NCI-H345 treated with DMSO at 0.1 percent for 48 hours (cell line): ENCODE measurements at regions not wholly inside any gene's neighbourhood (a gene's known extent, or its start where the extent isn't known, plus 50 kb on each side); places are given as distances from the start of the nearest gene placed in this dataset.

Source experiments
- DNase-seq: peaks from one replicate; lab custom pipeline; 2025; ENCODE audit not compliant: unreplicated experiment; lab: John Stamatoyannopoulos, UW

GRCh38 chr4:24172406-24172805 lies 282.6 kb upstream of the PPARGC1A start:
- peak; percentile 41 for DNase-seq

GRCh38 chr4:24169956-24170355 lies 280.1 kb upstream of the PPARGC1A start:
- DNase-seq: peak; percentile 92

GRCh38 chr4:24168658-24169057 lies 278.8 kb upstream of the PPARGC1A start:
- DNase-seq: no peak

GRCh38 chr4:24166501-24166900 lies 276.7 kb upstream of the PPARGC1A start:
- no peak for DNase-seq

GRCh38 chr4:24164797-24165196 lies 274.9 kb upstream of the PPARGC1A start:
- DNase-seq: no peak

- DNase-seq: no peak
These were observed 274.3 kb upstream of the PPARGC1A start for GRCh38 chr4:24164054-24164693.

- no peak for DNase-seq
These were observed 273.5 kb upstream of the PPARGC1A start for GRCh38 chr4:24163314-24163713.

- DNase-seq: no peak
These were observed 270.5 kb upstream of the PPARGC1A start for GRCh38 chr4:24160358-24160757.

GRCh38 chr4:24158031-24158430 lies 268.2 kb upstream of the PPARGC1A start:
- no peak for DNase-seq

GRCh38 chr4:24150034-24150433 lies 260.2 kb upstream of the PPARGC1A start:
- no peak for DNase-seq

- no peak for DNase-seq
These were observed 256.3 kb upstream of the PPARGC1A start for GRCh38 chr4:24146127-24146526.

GRCh38 chr4:24145591-24145990 lies 255.7 kb upstream of the PPARGC1A start:
- DNase-seq: no peak

- no peak for DNase-seq
These were observed 254.5 kb upstream of the PPARGC1A start for GRCh38 chr4:24144381-24144780.

- no peak for DNase-seq
These were observed 253.9 kb upstream of the PPARGC1A start for GRCh38 chr4:24143741-24144140.

GRCh38 chr4:24141836-24142235 lies 252.0 kb upstream of the PPARGC1A start:
- DNase-seq: no peak

- DNase-seq: no peak
These were observed 251.0 kb upstream of the PPARGC1A start for GRCh38 chr4:24140892-24141291.

- peak; percentile 4 for DNase-seq
These were observed 248.1 kb upstream of the PPARGC1A start for GRCh38 chr4:24137671-24138601.

- DNase-seq: peak; percentile 8
These were observed 242.3 kb upstream of the PPARGC1A start for GRCh38 chr4:24131954-24132673.

GRCh38 chr4:24130637-24131036 lies 240.8 kb upstream of the PPARGC1A start:
- no peak for DNase-seq

- no peak for DNase-seq
These were observed 236.9 kb upstream of the PPARGC1A start for GRCh38 chr4:24126776-24127175.

GRCh38 chr4:24121395-24122175 lies 231.7 kb upstream of the PPARGC1A start:
- DNase-seq: no peak
